K562 (cell line): ENCODE measurements at regions not wholly inside any gene's neighbourhood (a gene's known extent, or its start where the extent isn't known, plus 50 kb on each side); places are given as distances from the start of the nearest gene placed in this dataset.

ENCODE experiments used
- ATAC-seq: fragments of 200-7000 bp; cut with Tn5 transposase; 3 replicates; pipeline ENCODE4 v1.9.1; 2020; ENCODE audit warnings: moderate library complexity
- BruUV-seq: library from RNA; stranded (reverse); fragments of 400-500 nt; replicated peaks from 2 replicates; lab custom pipeline; 2021; lab: Mats Ljungman, UMichigan
- CTCF ChIA-PET: fragments of 300-600 bp; formaldehyde crosslinking; extraction: SDS; loops from one replicate; lab custom pipeline; 2021; ENCODE audit warnings: low intra/inter-chr PET ratio; lab: Yijun Ruan, JAX
- POLR2A ChIA-PET: fragments of 300-600, 350-650 bp; sonication (Branson Sonifier 250); formaldehyde crosslinking; extraction: SDS; loops from one replicate; lab custom pipeline; 2021; ENCODE audit warnings: antibody characterized with exemption, inconsistent platforms; lab: Yijun Ruan, JAX
- DNase-seq, 4 experiments: peaks; one replicate each; pipeline versions ENCODE4 v3.0.0 to v3.0.0-alpha.2; 2011 to 2018; ENCODE audit warnings: low spot score in 3 of 4, mixed read lengths in 3 of 4; ENCODE audit errors: extremely low read depth in 1 of 4
- FAIRE-seq: peaks from 2 replicates; lab custom pipeline; 2011; peaks lifted over from hg19 to GRCh38; lab: Jason Lieb, UNC
- H2AFZ ChIP-seq: 2 replicates; pipeline ENCODE4 v1.6.0; 2011; ENCODE audit warnings: low read depth, low read length, control low read depth, inconsistent platforms
- H3K27ac ChIP-seq: fragments of 200-600 bp; 3 replicates; pipeline ENCODE4 v1.8.0; 2011; ENCODE audit warnings: low read depth, mild to moderate bottlenecking, control low read depth, inconsistent platforms, low read length, moderate library complexity, mixed read lengths; ENCODE audit errors: extremely low read depth
- H3K27me3 ChIP-seq, 2 experiments: fragments of 300-600 bp in 1 of 2; 2 replicates in 1 of 2; 3 replicates in 1 of 2; pipeline versions ENCODE4 v1.6.0 to v1.8.0; 2011; ENCODE audit warnings: inconsistent platforms in 2 of 2, low read length in 2 of 2, mild to moderate bottlenecking in 1 of 2, mixed read lengths in 1 of 2, moderate library complexity in 1 of 2; ENCODE audit not compliant: control insufficient read depth in 2 of 2, insufficient read depth in 2 of 2
- H3K36me3 ChIP-seq: fragments of 300-600 bp; 3 replicates; pipeline ENCODE4 v1.8.0; 2011; ENCODE audit warnings: mild to moderate bottlenecking, low read length, inconsistent platforms; ENCODE audit not compliant: control insufficient read depth, insufficient read depth
- H3K4me1 ChIP-seq, 2 experiments: fragments of 200-600 bp in 1 of 2; replicated peaks in 1 of 2; 2 replicates in 1 of 2; 3 replicates in 1 of 2; pipeline versions ENCODE4 v1.5.1 to v1.8.0; 2011; ENCODE audit warnings: inconsistent platforms in 2 of 2, low read length in 2 of 2, mild to moderate bottlenecking in 1 of 2, mixed read lengths in 1 of 2, moderate library complexity in 1 of 2; ENCODE audit not compliant: control insufficient read depth in 2 of 2, insufficient read depth in 2 of 2
- H3K4me2 ChIP-seq: 2 replicates; pipeline ENCODE4 v1.6.1; 2011; ENCODE audit warnings: low read length, control low read depth, inconsistent platforms, mixed read lengths; ENCODE audit not compliant: insufficient read depth
- H3K4me3 ChIP-seq: fragments of 200-600 bp; sonication (generic), shearing (Covaris generic); 2 replicates; pipeline ENCODE4 v1.5.1; 2016; ENCODE audit warnings: control low read depth, inconsistent platforms
- H3K79me2 ChIP-seq: fragments of 200-600 bp; 3 replicates; pipeline ENCODE4 v1.8.0; 2011; ENCODE audit warnings: low read length, inconsistent platforms; ENCODE audit not compliant: control insufficient read depth, insufficient read depth
- H3K9ac ChIP-seq, 2 experiments: 2 replicates each; pipeline versions ENCODE4 v1.6.0 to v1.6.1; 2011; ENCODE audit warnings: low read depth in 2 of 2, low read length in 2 of 2, control low read depth in 1 of 2, inconsistent platforms in 1 of 2, mild to moderate bottlenecking in 1 of 2, mixed read lengths in 1 of 2; ENCODE audit not compliant: insufficient read depth in 1 of 2
- H3K9me1 ChIP-seq: one replicate; pipeline ENCODE4 v1.6.0; 2011; ENCODE audit warnings: inconsistent platforms, mild to moderate bottlenecking, low read length, moderate library complexity; ENCODE audit not compliant: control insufficient read depth, insufficient read depth
- H3K9me3 ChIP-seq: replicated peaks from 2 replicates; pipeline ENCODE4 v1.5.1; 2011; ENCODE audit warnings: low read depth, low read length, inconsistent platforms; ENCODE audit not compliant: control insufficient read depth, insufficient read depth
- H4K20me1 ChIP-seq: replicated peaks from 2 replicates; pipeline ENCODE4 v1.6.1; 2011; ENCODE audit warnings: low read length, inconsistent platforms, mixed read lengths; ENCODE audit not compliant: control insufficient read depth, insufficient read depth
- BMI1 ChIP-seq: fragments of 150-350 bp; IDR thresholded peaks from 2 replicates; pipeline ENCODE4 v1.6.1; 2014; ENCODE audit warnings: low read length
- CBX1 ChIP-seq: sonication (generic); IDR thresholded peaks from 2 replicates; pipeline ENCODE4 v1.6.1; 2016; ENCODE audit warnings: antibody characterized with exemption, low read depth, mild to moderate bottlenecking
- CBX3 ChIP-seq, 2 experiments: IDR thresholded peaks; 1 replicate in 1 of 2; 2 replicates in 1 of 2; pipeline ENCODE4 v1.6.1; 2012; ENCODE audit warnings: inconsistent platforms in 2 of 2, low read length in 2 of 2, borderline replicate concordance in 1 of 2, control low read depth in 1 of 2
- MCM5 ChIP-seq: fragments of 450-650 bp; IDR thresholded peaks from 2 replicates; pipeline ENCODE4 v1.6.1; 2016; ENCODE audit warnings: low read depth
- MNT ChIP-seq, 2 experiments: fragments of 450-650 bp; conservative IDR thresholded peaks; 2 replicates each; pipeline ENCODE4 v1.6.1; 2017; ENCODE audit warnings: mild to moderate bottlenecking in 2 of 2, moderate library complexity in 2 of 2
- NFRKB ChIP-seq: fragments of 450-650 bp; IDR thresholded peaks from 2 replicates; pipeline ENCODE4 v1.6.1; 2016; ENCODE audit warnings: low read depth
- NR2C1 ChIP-seq, 2 experiments: fragments of 450-650 bp; IDR thresholded peaks; 2 replicates each; pipeline ENCODE4 v1.6.1; 2017; ENCODE audit warnings: mild to moderate bottlenecking in 2 of 2, antibody characterized with exemption in 1 of 2, inconsistent platforms in 1 of 2, missing compliant biosample characterization in 1 of 2, missing genetic modification characterization in 1 of 2
- POLR2AphosphoS2 ChIP-seq: IDR thresholded peaks from 2 replicates; pipeline ENCODE4 v1.6.1; 2012; ENCODE audit warnings: low read length, improper control_type of control experiment
- TAL1 ChIP-seq: fragments of 450-650 bp; IDR thresholded peaks from 2 replicates; pipeline ENCODE4 v1.6.1; 2016; ENCODE audit warnings: mild to moderate bottlenecking
- ZKSCAN1 ChIP-seq: fragments of 150-350 bp; IDR thresholded peaks from 2 replicates; pipeline ENCODE4 v1.6.1; 2016; ENCODE audit warnings: low read depth, low read length
- ZNF174 ChIP-seq: fragments of 250-450 bp; sonication (Bioruptor Pico); IDR thresholded peaks from 2 replicates; pipeline ENCODE4 v1.4.0; 2020; ENCODE audit warnings: mild to moderate bottlenecking
- whole genome bisulfite sequencing: fragments of 100-300 bp; shearing (Covaris generic); methylation state at CpG from one replicate; pipeline ENCODE4 v1.1.6; 2016; ENCODE audit warnings: low coverage, mixed read lengths; ENCODE audit not compliant: insufficient coverage; ENCODE audit errors: missing lambda C conversion rate; 5-methylcytosine and 5-hydroxymethylcytosine counted together
- in situ Hi-C: fragments of 300-500 bp; cut with MboI; formaldehyde crosslinking; loops from 4 replicates; pipeline ENCODE4 v1.15.0; 2018; ENCODE audit warnings: inconsistent platforms, mixed read lengths
- intact Hi-C: fragments of 100-400 bp; cut with micrococcal nuclease; formaldehyde crosslinking; loops from 2 replicates; pipeline ENCODE4 v1.14.2; 2022

- no peak for TF ChIP-seq CBX1
- no peak for TF ChIP-seq POLR2AphosphoS2
- TF ChIP-seq CBX3 (IDR thresholded peaks at IDR 0.05; ENCODE audit: borderline replicate concordance in 1 of 2, low read length in 2 of 2) = no peak
- no peak for TF ChIP-seq NFRKB
These were observed 55.7 kb upstream of the EGFR start (continued) for GRCh38 chr7:54963155-54963554.

- intact Hi-C loops (no loop called here), in situ Hi-C loops (no loop called here)
- FAIRE-seq (no peak), DNase-seq (no peak), ATAC-seq (no peak)
- H3K4me3 ChIP-seq = no peak overlapping the region
- H2AFZ ChIP-seq = no peak overlapping the region
- no peaks in the 10 kb centered on the region for H3K79me2 ChIP-seq
- CTCF ChIA-PET = no interaction called here
- POLR2A ChIA-PET = no interaction called here
- TF ChIP-seq ZNF174 (CRISPR knock-in tag) (no peak), BMI1 (no peak), MNT (conservative IDR thresholded peaks at IDR 0.05) (no peak), ZKSCAN1 (no peak), MCM5 (no peak), TAL1 (no peak), NR2C1 (IDR thresholded peaks at IDR 0.05) (no peak), NR2C1 (tag; IDR thresholded peaks at IDR 0.05) (no peak)
- no peak overlapping the region for H3K4me2 ChIP-seq
- 0% methylated on average over 1 of the region's 1 CpG for WGBS
- H3K36me3 ChIP-seq = no peaks in the 10 kb centered on the region
- no peaks in the 10 kb centered on the region for H3K4me1 ChIP-seq
- H3K9me1 ChIP-seq = no peaks in the 10 kb centered on the region
- H3K27me3 ChIP-seq = no peaks in the 10 kb centered on the region
- H3K9ac ChIP-seq = no peak overlapping the region
- H3K9me3 ChIP-seq = no peaks in the 10 kb centered on the region
- H4K20me1 ChIP-seq = no peaks in the 10 kb centered on the region
- no TSS peak for BruUV-seq
- H3K27ac ChIP-seq = no peak overlapping the region
These were observed 54.7 kb upstream of the EGFR start for GRCh38 chr7:54964136-54964535.
